H9 (cell line): ENCODE measurements at regions not wholly inside any gene's neighbourhood (a gene's known extent, or its start where the extent isn't known, plus 50 kb on each side); places are given as distances from the start of the nearest gene placed in this dataset.
"Not testable (repeated sequence)": the region's sequence is repeated elsewhere in the genome, so short reads cannot be mapped to it uniquely, and the experiment has no call there.

Experiments
- DNase-seq: peaks from one replicate; pipeline ENCODE4 v3.0.0-alpha.2; 2017
- H2AFZ ChIP-seq: one replicate; pipeline ENCODE4 v1.6.1; 2013; ENCODE audit warnings: mild to moderate bottlenecking, low read length, control low read depth, moderate library complexity
- H2AK5ac ChIP-seq: 2 replicates; pipeline ENCODE4 v1.6.1; 2013; ENCODE audit warnings: low read length, control low read depth, mixed read lengths; ENCODE audit not compliant: insufficient read length
- H2BK120ac ChIP-seq: one replicate; pipeline ENCODE4 v1.6.1; 2013; ENCODE audit warnings: low read depth, mild to moderate bottlenecking, low read length, control low read depth, inconsistent platforms; ENCODE audit not compliant: poor library complexity, severe bottlenecking
- H2BK12ac ChIP-seq: 2 replicates; pipeline ENCODE4 v1.6.1; 2013; ENCODE audit warnings: low read length, control low read depth, mixed read lengths, low read depth; ENCODE audit not compliant: insufficient read length
- H2BK15ac ChIP-seq: 2 replicates; pipeline ENCODE4 v1.6.1; 2013; ENCODE audit warnings: low read depth, low read length, control low read depth
- H2BK20ac ChIP-seq: one replicate; pipeline ENCODE4 v1.6.1; 2013; ENCODE audit warnings: low read depth, mild to moderate bottlenecking, low read length, control low read depth, inconsistent platforms; ENCODE audit not compliant: poor library complexity, severe bottlenecking
- H2BK5ac ChIP-seq: 2 replicates; pipeline ENCODE4 v1.6.1; 2013; ENCODE audit warnings: low read length, control low read depth, mixed read lengths; ENCODE audit not compliant: insufficient read length
- H3K14ac ChIP-seq: 2 replicates; pipeline ENCODE4 v1.6.1; 2013; ENCODE audit warnings: low read length, control low read depth; ENCODE audit not compliant: insufficient read depth
- H3K18ac ChIP-seq: 2 replicates; pipeline ENCODE4 v1.6.1; 2013; ENCODE audit warnings: low read depth, mild to moderate bottlenecking, mixed read lengths, low read length, control low read depth; ENCODE audit not compliant: insufficient read length
- H3K23ac ChIP-seq: 2 replicates; pipeline ENCODE4 v1.6.1; 2013; ENCODE audit warnings: low read length, control low read depth, mixed read lengths, low read depth; ENCODE audit not compliant: insufficient read length
- H3K23me2 ChIP-seq: 2 replicates; pipeline ENCODE4 v1.6.1; 2013; ENCODE audit warnings: low read depth, mild to moderate bottlenecking, mixed read lengths, low read length, control low read depth; ENCODE audit not compliant: insufficient read length, poor library complexity, severe bottlenecking
- H3K27ac ChIP-seq: 2 replicates; pipeline ENCODE4 v1.5.1; 2013; ENCODE audit warnings: low read length, control low read depth, mixed read lengths, low read depth; ENCODE audit not compliant: insufficient read length
- H3K27me3 ChIP-seq: 2 replicates; pipeline ENCODE4 v1.6.1; 2013; ENCODE audit warnings: low read length, control low read depth, inconsistent platforms; ENCODE audit not compliant: insufficient read depth
- H3K4ac ChIP-seq: 2 replicates; pipeline ENCODE4 v1.6.1; 2013; ENCODE audit warnings: low read depth, mild to moderate bottlenecking, control low read depth, inconsistent platforms, low read length, moderate library complexity
- H3K4me1 ChIP-seq: 2 replicates; pipeline ENCODE4 v1.6.1; 2013; ENCODE audit warnings: low read length, control low read depth, inconsistent platforms; ENCODE audit not compliant: insufficient read depth
- H3K4me2 ChIP-seq: 2 replicates; pipeline ENCODE4 v1.6.1; 2013; ENCODE audit warnings: low read length, control low read depth, mixed read lengths; ENCODE audit not compliant: insufficient read length, insufficient read depth
- H3K56ac ChIP-seq: 2 replicates; pipeline ENCODE4 v1.6.1; 2013; ENCODE audit warnings: low read depth, mild to moderate bottlenecking, mixed read lengths, low read length, control low read depth; ENCODE audit not compliant: insufficient read length
- H3K79me1 ChIP-seq: 2 replicates; pipeline ENCODE4 v1.6.1; 2013; ENCODE audit warnings: low read depth, mild to moderate bottlenecking, moderate library complexity, low read length, control low read depth, inconsistent platforms; ENCODE audit not compliant: insufficient read depth, poor library complexity, severe bottlenecking
- H3K79me2 ChIP-seq: 2 replicates; pipeline ENCODE4 v1.6.1; 2013; ENCODE audit warnings: low read length, control low read depth, inconsistent platforms; ENCODE audit not compliant: insufficient read depth
- H3K9ac ChIP-seq: 2 replicates; pipeline ENCODE4 v1.6.1; 2013; ENCODE audit warnings: low read length, control low read depth, mixed read lengths; ENCODE audit not compliant: insufficient read length; ENCODE audit errors: extremely low read depth
- H3K9me3 ChIP-seq: one replicate; pipeline ENCODE4 v1.6.1; 2013; ENCODE audit warnings: low read depth, low read length, inconsistent platforms; ENCODE audit not compliant: control insufficient read depth
- H3T11ph ChIP-seq: one replicate; pipeline ENCODE4 v1.6.1; 2013; ENCODE audit warnings: mild to moderate bottlenecking, low read length, control low read depth, inconsistent platforms
- H4K20me1 ChIP-seq: one replicate; pipeline ENCODE4 v1.6.1; 2013; ENCODE audit not compliant: control insufficient read depth, insufficient read length, insufficient read depth
- H4K5ac ChIP-seq: 2 replicates; pipeline ENCODE4 v1.6.1; 2013; ENCODE audit warnings: low read depth, mild to moderate bottlenecking, mixed read lengths, low read length, control low read depth; ENCODE audit not compliant: insufficient read length
- H4K8ac ChIP-seq: replicated peaks from 2 replicates; pipeline ENCODE4 v1.6.1; 2013; ENCODE audit warnings: low read length, control low read depth, mixed read lengths, low read depth; ENCODE audit not compliant: insufficient read length
- H4K91ac ChIP-seq: 2 replicates; pipeline ENCODE4 v1.6.1; 2013; ENCODE audit warnings: low read depth, mild to moderate bottlenecking, moderate library complexity, mixed read lengths, low read length, control low read depth; ENCODE audit not compliant: insufficient read length
- H3K27ac Mint-ChIP-seq, 3 experiments: 2 replicates in 2 of 3; 3 replicates in 1 of 3; pipeline ENCODE4 v1.8.0; 2020 to 2021; ENCODE audit warnings: mixed read lengths in 3 of 3, mild to moderate bottlenecking in 1 of 3, moderate library complexity in 1 of 3
- H3K27me3 Mint-ChIP-seq: 2 replicates; pipeline ENCODE4 v1.8.0; 2021; ENCODE audit warnings: low read depth, mild to moderate bottlenecking, moderate library complexity, mixed read lengths
- H3K36me3 Mint-ChIP-seq, 3 experiments: 2 replicates in 2 of 3; 3 replicates in 1 of 3; pipeline ENCODE4 v1.8.0; 2020 to 2021; ENCODE audit warnings: low read depth in 3 of 3, mixed read lengths in 3 of 3; ENCODE audit not compliant: insufficient read depth in 1 of 3
- H3K4me1 Mint-ChIP-seq, 2 experiments: 2 replicates each; pipeline ENCODE4 v1.8.0; 2020; ENCODE audit warnings: mixed read lengths in 2 of 2
- H3K4me3 Mint-ChIP-seq, 2 experiments: 2 replicates in 1 of 2; 3 replicates in 1 of 2; pipeline ENCODE4 v1.8.0; 2020 to 2021; ENCODE audit warnings: mild to moderate bottlenecking in 2 of 2, mixed read lengths in 2 of 2, moderate library complexity in 1 of 2
- H3K9me3 Mint-ChIP-seq, 2 experiments: 2 replicates in 1 of 2; 3 replicates in 1 of 2; pipeline ENCODE4 v1.8.0; 2020; ENCODE audit warnings: mild to moderate bottlenecking in 2 of 2, mixed read lengths in 2 of 2, moderate library complexity in 1 of 2
- CTCF ChIP-seq: fragments of 200-600 bp; sonication (generic); conservative IDR thresholded peaks from 3 replicates; pipeline ENCODE4 v1.8.0; 2021; ENCODE audit warnings: antibody characterized with exemption, mild to moderate bottlenecking
- WGBS: extraction: QIAGEN DNeasy Blood & Tissue Kit; methylation state at CpG from one replicate; pipeline ENCODE4 v1.1.7; 2013; ENCODE audit warnings: missing lambda C conversion rate, low lambda C conversion rate, mixed read lengths; ENCODE audit not compliant: insufficient read length; ENCODE audit errors: extremely low coverage; 5-methylcytosine and 5-hydroxymethylcytosine counted together

- no CpG with 5 or more reads among the region's 1 CpG for WGBS
- TF ChIP-seq CTCF: no peak
- no peak overlapping the region for H2AK5ac ChIP-seq
- H3K4me1 Mint-ChIP-seq: peaks cover 7 to 14% of the 10 kb centered on the region in 2 experiments; a peak in 3 of 4 replicates
- no peak overlapping the region for H3K27ac Mint-ChIP-seq
- H2BK15ac ChIP-seq: no peak overlapping the region
- H3K27me3 ChIP-seq: no peaks in the 10 kb centered on the region
- no peak overlapping the region for H2AFZ ChIP-seq
- H3K23ac ChIP-seq: no peak overlapping the region
- no peak overlapping the region for H4K91ac ChIP-seq
- no peak overlapping the region for H3K27ac ChIP-seq
- H3K9me3 Mint-ChIP-seq: peaks cover 28 to 35% of the 10 kb centered on the region in 2 experiments
- H3K56ac ChIP-seq: no peak overlapping the region
- no peak overlapping the region for H2BK120ac ChIP-seq
- H2BK5ac ChIP-seq: no peak overlapping the region
- H3K79me1 ChIP-seq: no peaks in the 10 kb centered on the region
- H3K23me2 ChIP-seq: no peaks in the 10 kb centered on the region
- H3K79me2 ChIP-seq: no peaks in the 10 kb centered on the region
- H3K4ac ChIP-seq: no peak overlapping the region
- DNase-seq: no peak
- H3K4me2 ChIP-seq: no peak overlapping the region
- H3K36me3 Mint-ChIP-seq: peaks cover 13 to 16% (median 15%) of the 10 kb centered on the region in 3 experiments
- H4K20me1 ChIP-seq: no peaks in the 10 kb centered on the region
- no peak overlapping the region for H3K14ac ChIP-seq
- no peak overlapping the region for H2BK12ac ChIP-seq
- H4K8ac ChIP-seq: no peak overlapping the region
- no peak overlapping the region for H3T11ph ChIP-seq
- H3K27me3 Mint-ChIP-seq: peaks cover 3% of the 10 kb centered on the region; the same call in 1 of the 2 replicates
- no peaks in the 10 kb centered on the region for H3K4me1 ChIP-seq
- H4K5ac ChIP-seq: no peak overlapping the region
- no peaks in the 10 kb centered on the region for H3K9me3 ChIP-seq
- no peak overlapping the region for H3K9ac ChIP-seq
- no peak overlapping the region for H3K18ac ChIP-seq
- no peak overlapping the region for H2BK20ac ChIP-seq
- no peak overlapping the region for H3K4me3 Mint-ChIP-seq
Observed at GRCh38 chr12:96085475-96085874, 50.1 kb upstream of the LTA4H start.

GRCh38 chr12:96086190-96086589 is 50.8 kb upstream of the LTA4H start:
- H2BK20ac ChIP-seq, H3K27ac Mint-ChIP-seq, H3K4me1 ChIP-seq, H3T11ph ChIP-seq, H4K5ac ChIP-seq, H3K27me3 ChIP-seq, H2BK120ac ChIP-seq, H3K9ac ChIP-seq, DNase-seq, H2BK12ac ChIP-seq, H3K79me1 ChIP-seq, H3K4me3 Mint-ChIP-seq, H2BK5ac ChIP-seq, H4K20me1 ChIP-seq, H3K27ac ChIP-seq, H3K27me3 Mint-ChIP-seq, H2AK5ac ChIP-seq, H3K79me2 ChIP-seq, H3K9me3 ChIP-seq, H3K23ac ChIP-seq, H3K18ac ChIP-seq, H2BK15ac ChIP-seq, H4K8ac ChIP-seq, H3K14ac ChIP-seq, H2AFZ ChIP-seq, H3K4ac ChIP-seq, H3K56ac ChIP-seq, H3K4me2 ChIP-seq, H4K91ac ChIP-seq, H3K23me2 ChIP-seq: not testable (repeated sequence)
- peaks cover 28 to 39% of the 10 kb centered on the region in 2 experiments for H3K9me3 Mint-ChIP-seq
- peaks cover 7 to 14% of the 10 kb centered on the region in 2 experiments; a peak in 3 of 4 replicates for H3K4me1 Mint-ChIP-seq
- H3K36me3 Mint-ChIP-seq: peaks cover 13 to 16% (median 15%) of the 10 kb centered on the region in 3 experiments
